Neural cell (in vitro differentiated cells): ENCODE measurements at regions not wholly inside any gene's neighbourhood (a gene's known extent, or its start where the extent isn't known, plus 50 kb on each side); places are given as distances from the start of the nearest gene placed in this dataset.

Experiments
- SMC3 ChIP-seq: fragments of 450-650 bp; conservative IDR thresholded peaks from 2 replicates; pipeline ENCODE4 v1.6.1; 2014; ENCODE audit warnings: antibody characterized with exemption, mild to moderate bottlenecking, moderate library complexity; ENCODE audit not compliant: poor library complexity
- TF ChIP-seq, protein P1 (sequence below): fragments of 450-650 bp; IDR thresholded peaks from 2 replicates; pipeline ENCODE4 v1.5.1; 2014; ENCODE audit warnings: antibody characterized with exemption, mild to moderate bottlenecking, moderate library complexity; ENCODE audit not compliant: poor library complexity, severe bottlenecking

- TF ChIP-seq, protein P1, sequence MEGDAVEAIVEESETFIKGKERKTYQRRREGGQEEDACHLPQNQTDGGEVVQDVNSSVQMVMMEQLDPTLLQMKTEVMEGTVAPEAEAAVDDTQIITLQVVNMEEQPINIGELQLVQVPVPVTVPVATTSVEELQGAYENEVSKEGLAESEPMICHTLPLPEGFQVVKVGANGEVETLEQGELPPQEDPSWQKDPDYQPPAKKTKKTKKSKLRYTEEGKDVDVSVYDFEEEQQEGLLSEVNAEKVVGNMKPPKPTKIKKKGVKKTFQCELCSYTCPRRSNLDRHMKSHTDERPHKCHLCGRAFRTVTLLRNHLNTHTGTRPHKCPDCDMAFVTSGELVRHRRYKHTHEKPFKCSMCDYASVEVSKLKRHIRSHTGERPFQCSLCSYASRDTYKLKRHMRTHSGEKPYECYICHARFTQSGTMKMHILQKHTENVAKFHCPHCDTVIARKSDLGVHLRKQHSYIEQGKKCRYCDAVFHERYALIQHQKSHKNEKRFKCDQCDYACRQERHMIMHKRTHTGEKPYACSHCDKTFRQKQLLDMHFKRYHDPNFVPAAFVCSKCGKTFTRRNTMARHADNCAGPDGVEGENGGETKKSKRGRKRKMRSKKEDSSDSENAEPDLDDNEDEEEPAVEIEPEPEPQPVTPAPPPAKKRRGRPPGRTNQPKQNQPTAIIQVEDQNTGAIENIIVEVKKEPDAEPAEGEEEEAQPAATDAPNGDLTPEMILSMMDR: no peak
- TF ChIP-seq SMC3: no peak
Observed at GRCh38 chr9:2904242-2904930, 60.5 kb upstream of the PUM3 start.
